ENCODE measurements at regions not wholly inside any gene's neighbourhood (a gene's known extent, or its start where the extent isn't known, plus 50 kb on each side); places are given as distances from the start of the nearest gene placed in this dataset.

DNA sequence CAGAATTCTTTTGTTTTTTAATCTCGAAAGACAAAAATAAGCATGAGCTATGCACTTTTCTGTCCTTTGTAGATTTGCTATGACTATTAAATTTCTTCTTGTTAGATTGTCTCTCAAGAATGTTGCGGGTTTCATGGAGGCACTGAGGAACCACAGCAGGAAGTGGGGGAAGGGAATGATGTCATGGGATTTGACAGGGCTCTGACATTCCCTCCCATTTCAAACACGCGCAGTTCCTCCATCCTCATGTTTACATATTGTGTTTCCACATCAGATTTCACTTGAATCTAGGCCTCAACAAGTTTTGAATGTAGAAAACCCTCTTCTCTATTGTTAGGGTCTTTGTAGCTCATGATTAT, 154.8 kb downstream of the PALM2AKAP2 start:
- TF ChIP-seq, protein P1, sequence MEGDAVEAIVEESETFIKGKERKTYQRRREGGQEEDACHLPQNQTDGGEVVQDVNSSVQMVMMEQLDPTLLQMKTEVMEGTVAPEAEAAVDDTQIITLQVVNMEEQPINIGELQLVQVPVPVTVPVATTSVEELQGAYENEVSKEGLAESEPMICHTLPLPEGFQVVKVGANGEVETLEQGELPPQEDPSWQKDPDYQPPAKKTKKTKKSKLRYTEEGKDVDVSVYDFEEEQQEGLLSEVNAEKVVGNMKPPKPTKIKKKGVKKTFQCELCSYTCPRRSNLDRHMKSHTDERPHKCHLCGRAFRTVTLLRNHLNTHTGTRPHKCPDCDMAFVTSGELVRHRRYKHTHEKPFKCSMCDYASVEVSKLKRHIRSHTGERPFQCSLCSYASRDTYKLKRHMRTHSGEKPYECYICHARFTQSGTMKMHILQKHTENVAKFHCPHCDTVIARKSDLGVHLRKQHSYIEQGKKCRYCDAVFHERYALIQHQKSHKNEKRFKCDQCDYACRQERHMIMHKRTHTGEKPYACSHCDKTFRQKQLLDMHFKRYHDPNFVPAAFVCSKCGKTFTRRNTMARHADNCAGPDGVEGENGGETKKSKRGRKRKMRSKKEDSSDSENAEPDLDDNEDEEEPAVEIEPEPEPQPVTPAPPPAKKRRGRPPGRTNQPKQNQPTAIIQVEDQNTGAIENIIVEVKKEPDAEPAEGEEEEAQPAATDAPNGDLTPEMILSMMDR (IDR thresholded peaks at IDR 0.05; ENCODE audit: low read length): no peak
- no peak for TF ChIP-seq EZH2 (IDR thresholded peaks at IDR 0.05; ENCODE audit: borderline replicate concordance, low read length)
